H1 (cell line): ENCODE measurements at regions not wholly inside any gene's neighbourhood (a gene's known extent, or its start where the extent isn't known, plus 50 kb on each side); places are given as distances from the start of the nearest gene placed in this dataset.

ENCODE experiments used
- ASH2L ChIP-seq: fragments of 200-600, 300-600 bp; sonication (generic); IDR thresholded peaks from one replicate; pipeline ENCODE4 v1.7.1; 2017; ENCODE audit warnings: low read length
- CTBP2 ChIP-seq: IDR thresholded peaks from 2 replicates; pipeline ENCODE4 v1.7.0; 2011; ENCODE audit warnings: borderline replicate concordance, mild to moderate bottlenecking, moderate library complexity, mixed read lengths, low read length; ENCODE audit not compliant: insufficient read depth, insufficient read length
- E2F6 ChIP-seq: IDR thresholded peaks from 2 replicates; pipeline ENCODE4 v1.6.1; 2012; ENCODE audit warnings: inconsistent platforms
- GABPA ChIP-seq: IDR thresholded peaks from 2 replicates; pipeline ENCODE4 v1.6.1; 2011; ENCODE audit warnings: mild to moderate bottlenecking, low read length, moderate library complexity, borderline replicate concordance; ENCODE audit not compliant: insufficient read depth
- RAD21 ChIP-seq, 2 experiments: IDR thresholded peaks in 1 of 2; conservative IDR thresholded peaks in 1 of 2; 2 replicates each; pipeline ENCODE4 v1.6.1; 2011; ENCODE audit warnings: low read depth in 2 of 2, low read length in 2 of 2, improper control_type of control experiment in 1 of 2, inconsistent platforms in 1 of 2, mild to moderate bottlenecking in 1 of 2, moderate library complexity in 1 of 2
- SP2 ChIP-seq: IDR thresholded peaks from 2 replicates; pipeline ENCODE4 v1.6.1; 2012; ENCODE audit warnings: mild to moderate bottlenecking, low read length, inconsistent platforms
- SP4 ChIP-seq: IDR thresholded peaks from 2 replicates; pipeline ENCODE4 v1.6.1; 2012; ENCODE audit warnings: low read length, inconsistent platforms
- TAF1 ChIP-seq: IDR thresholded peaks from 2 replicates; pipeline ENCODE4 v1.6.1; 2011; ENCODE audit warnings: mild to moderate bottlenecking, low read depth, low read length
- ZNF274 ChIP-seq: IDR thresholded peaks from 2 replicates; pipeline ENCODE4 v1.7.0; 2012; ENCODE audit warnings: low read length, borderline replicate concordance; ENCODE audit errors: extremely low read depth

GRCh38 chr4:119971431-119972084 lies 95.1 kb downstream of the MAD2L1 start (continued):
- TF ChIP-seq CTBP2 (no peak), SP2 (no peak), ZNF274 (no peak), ASH2L (no peak), E2F6 (no peak), RAD21 (IDR thresholded peaks at IDR 0.05 in 1 of 2, conservative IDR thresholded peaks at IDR 0.05 in 1 of 2; ENCODE audit: low read depth in 2 of 2, low read length in 2 of 2) (no peak), TAF1 (no peak), SP4 (no peak), GABPA (no peak)
